Caki2 (cell line): ENCODE measurements at regions not wholly inside any gene's neighbourhood (a gene's known extent, or its start where the extent isn't known, plus 50 kb on each side); places are given as distances from the start of the nearest gene placed in this dataset.

ENCODE experiments used
- DNase-seq: peaks from one replicate; pipeline ENCODE4 v3.0.0-alpha.2; 2015; ENCODE audit warnings: low read depth
- in situ Hi-C: cut with HindIII; loops from 2 replicates; pipeline ENCODE4 v1.10.0; 2016; ENCODE audit warnings: low sequenced_read_pairs, low pct_unique_long_range_greater_than_20kb, mixed read lengths

DNA sequence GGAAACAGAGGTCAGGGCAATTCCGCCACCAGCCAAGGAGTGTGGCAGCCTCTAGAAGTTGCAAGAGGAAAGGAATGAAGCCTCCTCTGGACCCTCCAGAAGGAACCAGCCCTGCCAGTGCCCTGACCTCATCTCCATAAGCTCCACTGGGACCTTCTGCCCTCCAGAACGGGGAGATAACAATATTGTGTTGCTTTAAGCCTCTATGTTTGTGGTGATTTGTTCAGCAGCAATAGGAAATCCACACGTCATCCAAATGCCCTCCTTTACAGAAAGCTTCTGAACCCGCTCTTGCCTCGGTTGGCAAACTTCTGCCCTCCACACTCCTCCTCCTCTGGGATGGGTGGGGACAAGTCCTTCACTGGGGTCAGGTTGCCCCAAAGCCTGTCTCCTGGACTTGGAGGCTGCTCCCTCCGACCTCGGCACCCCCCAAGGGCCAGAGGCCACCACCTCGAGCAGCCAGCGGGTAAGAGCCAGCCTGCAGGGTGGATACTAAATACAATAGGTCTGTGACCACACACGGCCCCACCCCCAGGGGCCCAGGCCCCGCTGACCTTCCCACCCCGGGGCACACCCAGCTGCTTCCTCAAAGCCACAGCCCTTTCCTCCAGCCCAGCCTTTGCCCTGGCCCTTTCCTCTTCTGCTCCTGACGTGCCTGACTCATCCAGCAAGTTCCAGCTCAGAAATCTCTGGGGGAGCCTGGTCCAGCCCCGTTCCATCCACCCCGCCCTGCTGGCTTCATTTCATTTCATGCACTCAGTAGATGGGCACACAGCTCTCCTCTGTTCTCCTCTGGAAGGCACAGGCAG is 58.7 kb upstream of the NCOR2 start:
- peak; percentile 58 for DNase-seq
- in situ Hi-C loops: no loop called here

DNA sequence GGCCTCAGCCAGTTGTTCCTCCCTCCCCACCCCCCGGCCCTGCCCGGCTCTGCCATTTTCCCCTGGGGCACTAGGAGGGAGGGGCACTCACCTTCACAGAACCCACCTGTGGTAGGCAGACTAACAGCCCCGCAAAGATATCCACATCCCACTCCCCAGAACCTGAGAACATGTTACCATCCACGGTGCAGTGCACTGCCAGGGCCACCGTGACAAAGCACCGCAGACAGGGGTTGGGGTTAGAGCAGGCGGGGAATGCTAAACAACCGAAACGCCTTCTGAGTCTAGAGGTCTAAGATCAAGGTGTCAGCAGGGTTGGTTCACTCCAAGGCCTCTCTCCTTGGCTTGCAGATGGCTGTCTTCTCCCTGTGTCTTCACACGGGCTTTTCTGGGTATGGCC is 57.4 kb upstream of the NCOR2 start:
- in situ Hi-C loops: no loop called here
- DNase-seq: no peak

- no peak for DNase-seq
These were observed 56.1 kb upstream of the NCOR2 start for GRCh38 chr12:124623344-124624035.

GRCh38 chr12:124622764-124623163 is 55.4 kb upstream of the NCOR2 start:
- DNase-seq: no peak
- in situ Hi-C loops: no loop called here

More at GRCh38 chr12:124623344-124624035, 56.1 kb upstream of the NCOR2 start:
- in situ Hi-C loops: no loop called here

- no peak for DNase-seq
- in situ Hi-C loops: no loop called here
These were observed 54.9 kb upstream of the NCOR2 start for GRCh38 chr12:124622331-124622730.

DNA sequence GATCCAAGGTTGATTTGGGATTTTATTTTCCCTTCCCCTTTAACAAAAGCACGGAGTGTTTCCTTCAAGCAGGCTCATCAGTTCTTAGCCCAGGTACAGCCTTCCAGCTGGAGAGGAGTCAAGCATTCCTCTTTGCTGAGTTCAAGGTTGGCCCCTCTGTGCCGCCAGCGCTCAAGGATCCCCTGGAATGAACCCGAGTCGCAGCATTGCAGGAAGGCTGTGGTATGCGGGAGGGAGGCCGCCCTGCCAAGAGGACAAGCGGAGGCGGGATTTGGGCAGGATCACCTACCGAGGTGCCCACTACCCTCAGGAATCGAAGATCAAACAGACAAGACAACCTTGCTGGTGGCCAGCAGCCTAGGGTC is 53.9 kb upstream of the NCOR2 start:
- no peak for DNase-seq
- in situ Hi-C loops: no loop called here

GRCh38 chr12:124620606-124621295 is 53.3 kb upstream of the NCOR2 start:
- in situ Hi-C loops: no loop called here

GRCh38 chr12:124618291-124618902 is 51.0 kb upstream of the NCOR2 start:
- no peak for DNase-seq
- in situ Hi-C loops: no loop called here

More at GRCh38 chr12:124620606-124621295, 53.3 kb upstream of the NCOR2 start:
- no peak for DNase-seq

GRCh38 chr12:124617615-124618014 is 50.2 kb upstream of the NCOR2 start:
- in situ Hi-C loops: no loop called here

More at GRCh38 chr12:124617615-124618014, 50.2 kb upstream of the NCOR2 start:
- no peak for DNase-seq
